Stimulated activated CD8-positive, alpha-beta memory T cell treated with anti-CD3 and anti-CD28 coated beads, Interleukin-15, amount 100 ng/mL, for 1 hour (primary cell): ENCODE measurements at regions not wholly inside any gene's neighbourhood (a gene's known extent, or its start where the extent isn't known, plus 50 kb on each side); places are given as distances from the start of the nearest gene placed in this dataset.
"Not testable (repeated sequence)": the region's sequence is repeated elsewhere in the genome, so short reads cannot be mapped to it uniquely, and the experiment has no call there.

Source experiments
- DNase-seq: peaks from one replicate; pipeline ENCODE4 v3.0.0-alpha.2; 2020; ENCODE audit warnings: low read depth

- no peak for DNase-seq
Measured at GRCh38 chr10:2246747-2247146, 509.4 kb upstream of the ADARB2 start.

- DNase-seq: no peak
Measured at GRCh38 chr10:2245580-2245979, 508.3 kb upstream of the ADARB2 start.

GRCh38 chr10:2244471-2244870 is 507.1 kb upstream of the ADARB2 start:
- DNase-seq: no peak

GRCh38 chr10:2236876-2237275 is 499.6 kb upstream of the ADARB2 start:
- no peak for DNase-seq

- no peak for DNase-seq
Measured at GRCh38 chr10:2232479-2232878, 495.2 kb upstream of the ADARB2 start.

- no peak for DNase-seq
Measured at GRCh38 chr10:2230478-2230877, 493.2 kb upstream of the ADARB2 start.

- no peak for DNase-seq
Measured at GRCh38 chr10:2228320-2228901, 491.1 kb upstream of the ADARB2 start.

- DNase-seq: no peak
Measured at GRCh38 chr10:2225609-2226008, 488.3 kb upstream of the ADARB2 start.

GRCh38 chr10:2223548-2224320 is 486.4 kb upstream of the ADARB2 start:
- DNase-seq: no peak

- no peak for DNase-seq
Measured at GRCh38 chr10:2222631-2223030, 485.3 kb upstream of the ADARB2 start.

- DNase-seq: no peak
Measured at GRCh38 chr10:2214805-2215204, 477.5 kb upstream of the ADARB2 start.

GRCh38 chr10:2214092-2214491 is 476.8 kb upstream of the ADARB2 start:
- DNase-seq: no peak

- no peak for DNase-seq
Measured at GRCh38 chr10:2212244-2212834, 475.0 kb upstream of the ADARB2 start.

- DNase-seq: no peak
Measured at GRCh38 chr10:2210088-2210487, 472.8 kb upstream of the ADARB2 start.

- DNase-seq: no peak
Measured at GRCh38 chr10:2208106-2208505, 470.8 kb upstream of the ADARB2 start.

- no peak for DNase-seq
Measured at GRCh38 chr10:2207246-2207922, 470.1 kb upstream of the ADARB2 start.

GRCh38 chr10:2205406-2205805 is 468.1 kb upstream of the ADARB2 start:
- DNase-seq: no peak

- no peak for DNase-seq
Measured at GRCh38 chr10:2202401-2202800, 465.1 kb upstream of the ADARB2 start.

GRCh38 chr10:2201534-2202099 is 464.3 kb upstream of the ADARB2 start:
- DNase-seq: no peak

- no peak for DNase-seq
Measured at GRCh38 chr10:2197663-2198062, 460.3 kb upstream of the ADARB2 start.

GRCh38 chr10:2196272-2196671 is 458.9 kb upstream of the ADARB2 start:
- DNase-seq: no peak

GRCh38 chr10:2189356-2189755 is 452.0 kb upstream of the ADARB2 start:
- DNase-seq: not testable (repeated sequence)

GRCh38 chr10:2188371-2188770 is 451.0 kb upstream of the ADARB2 start:
- no peak for DNase-seq
